CD4-positive, alpha-beta T cell treated with Interleukin-15 for 1 hour (primary cell): ENCODE measurements at regions not wholly inside any gene's neighbourhood (a gene's known extent, or its start where the extent isn't known, plus 50 kb on each side); places are given as distances from the start of the nearest gene placed in this dataset.

Experiments used
- DNase-seq: peaks from one replicate; pipeline ENCODE4 v3.0.0-alpha.2; 2020

DNA sequence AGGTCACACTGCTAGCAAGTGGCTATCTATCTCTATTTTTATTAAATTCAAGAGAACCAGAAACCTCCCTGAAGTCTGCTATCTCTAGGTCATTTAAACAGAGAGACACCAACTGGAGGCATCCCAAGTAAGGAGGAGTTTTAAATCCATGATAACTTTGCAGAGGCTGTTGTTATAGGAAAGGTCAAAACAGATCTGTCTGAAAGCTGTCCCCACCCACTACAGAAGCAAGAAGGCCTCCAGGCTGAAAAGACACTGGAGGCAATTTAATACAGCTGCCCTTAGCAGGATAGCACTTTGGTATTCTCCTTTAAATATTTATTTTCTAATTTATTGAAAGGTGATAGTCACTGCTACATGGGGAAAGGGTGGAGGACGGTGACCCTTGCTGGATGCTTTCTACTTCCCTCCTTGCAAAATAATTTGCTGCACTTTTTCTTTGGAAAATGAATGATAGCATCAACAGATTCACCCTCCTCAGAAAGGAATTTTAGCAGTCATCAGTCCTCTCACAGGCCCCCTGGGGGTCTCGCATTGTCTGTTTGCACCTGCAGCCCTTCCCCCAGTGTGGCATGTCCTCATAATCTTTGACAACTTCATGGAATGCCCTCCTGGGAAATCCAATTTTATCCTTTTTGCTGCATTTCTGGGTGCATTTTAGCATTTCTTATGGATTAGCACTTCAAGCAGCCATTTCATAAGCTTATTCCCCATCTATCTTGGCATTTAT lies 429.5 kb upstream of the TNP1 start:
- no peak for DNase-seq

DNA sequence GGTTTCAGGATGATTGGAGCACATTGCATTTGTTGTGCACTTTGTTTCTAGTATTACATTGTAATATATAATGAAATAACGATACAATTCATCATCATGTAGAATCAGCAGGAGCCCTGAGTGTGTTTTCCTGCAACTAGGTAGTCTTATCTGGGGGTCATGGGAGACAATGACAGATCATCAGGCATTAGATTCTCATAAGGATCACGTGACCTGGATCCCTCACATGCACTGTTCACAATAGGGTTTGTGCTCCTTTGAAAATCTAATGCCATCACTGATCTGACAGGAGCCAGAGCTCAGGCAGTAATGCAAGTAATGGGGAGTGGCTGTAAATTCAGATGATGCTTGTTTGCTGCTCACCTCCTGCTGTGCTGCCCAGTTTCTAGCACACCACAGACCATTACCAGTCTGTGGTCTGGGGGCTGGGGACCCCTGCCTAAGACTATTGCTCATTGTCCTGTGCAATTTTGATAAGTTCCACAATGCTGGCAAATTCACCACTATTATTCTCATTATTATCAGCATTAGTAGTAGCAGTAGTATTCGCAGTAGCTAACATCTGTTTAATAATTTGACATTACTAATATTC lies 428.7 kb upstream of the TNP1 start:
- DNase-seq = no peak

DNA sequence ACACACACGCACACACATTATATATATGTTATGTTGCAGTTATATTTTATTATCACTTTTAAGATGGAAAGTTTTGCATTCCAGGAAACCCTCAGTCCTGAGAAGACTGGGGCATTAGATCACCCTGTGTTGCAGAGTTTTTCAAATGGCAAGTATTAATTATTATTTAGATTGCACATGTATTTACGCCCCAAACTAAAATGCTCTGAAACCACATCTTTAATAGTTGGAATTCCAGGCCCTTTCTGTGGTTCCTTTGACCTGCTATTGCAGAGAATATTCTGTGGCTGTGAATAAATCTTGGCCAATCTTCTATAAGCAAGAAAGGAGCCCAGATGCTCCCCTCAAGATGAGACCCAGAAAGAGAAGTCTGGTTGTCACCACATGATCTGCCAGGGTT lies 427.0 kb upstream of the TNP1 start:
- DNase-seq = no peak

DNA sequence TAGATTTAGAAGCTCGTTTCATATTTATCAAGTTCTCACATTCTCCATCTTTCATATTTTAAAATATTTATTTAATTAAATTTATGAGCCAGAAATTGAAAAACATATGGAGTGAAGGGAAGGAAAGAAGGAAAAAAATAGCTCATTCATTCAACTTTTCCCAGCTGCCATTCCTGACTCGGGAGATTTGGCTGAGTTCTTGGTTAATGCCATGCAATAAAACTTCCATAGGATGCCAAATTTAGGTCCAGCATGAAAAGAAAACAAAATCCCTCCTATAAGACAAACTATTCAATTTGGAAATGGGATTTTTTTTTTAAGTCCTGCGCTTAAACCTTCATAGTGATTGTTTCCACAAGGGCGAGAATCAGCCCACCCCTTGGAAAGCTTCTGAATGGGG lies 426.1 kb upstream of the TNP1 start:
- no peak for DNase-seq

DNA sequence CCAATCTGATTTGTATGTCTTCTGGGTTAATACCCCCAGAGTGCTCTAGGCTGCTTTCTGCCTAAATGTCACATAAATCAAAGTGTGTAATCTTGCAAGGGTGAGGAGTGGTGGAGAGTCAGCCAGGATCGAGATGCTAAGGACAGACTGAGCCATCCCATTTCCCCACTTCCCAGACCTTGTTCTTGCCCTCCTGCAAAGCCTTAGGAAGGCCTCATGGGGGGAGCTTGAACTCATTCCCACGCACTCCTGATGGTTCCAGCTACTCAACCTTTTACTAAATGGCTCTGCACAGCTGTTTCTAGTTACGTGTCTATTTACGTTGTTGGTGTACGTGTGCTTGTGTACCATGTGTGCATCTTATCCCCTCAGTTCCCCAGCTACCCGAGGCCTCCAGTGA lies 423.6 kb upstream of the TNP1 start:
- DNase-seq = no peak

DNA sequence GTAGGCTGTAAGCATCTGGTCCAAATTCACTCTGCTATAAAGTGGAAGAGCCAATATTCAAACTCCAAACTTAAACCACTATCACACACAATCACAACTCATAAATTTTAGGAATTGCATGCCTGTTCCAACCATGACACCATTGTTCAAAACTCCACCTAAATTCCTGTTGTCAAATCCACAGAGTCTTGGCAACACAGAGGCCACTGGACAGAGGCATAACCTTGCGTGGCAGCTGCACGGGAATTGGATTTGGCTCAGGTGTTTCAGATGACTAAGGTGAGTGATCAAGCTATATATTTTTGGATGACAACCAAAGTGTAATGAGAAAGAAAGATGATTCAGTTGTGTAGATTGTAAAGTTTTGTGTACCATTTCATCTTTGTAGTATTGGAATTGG lies 422.7 kb upstream of the TNP1 start:
- no peak for DNase-seq

DNA sequence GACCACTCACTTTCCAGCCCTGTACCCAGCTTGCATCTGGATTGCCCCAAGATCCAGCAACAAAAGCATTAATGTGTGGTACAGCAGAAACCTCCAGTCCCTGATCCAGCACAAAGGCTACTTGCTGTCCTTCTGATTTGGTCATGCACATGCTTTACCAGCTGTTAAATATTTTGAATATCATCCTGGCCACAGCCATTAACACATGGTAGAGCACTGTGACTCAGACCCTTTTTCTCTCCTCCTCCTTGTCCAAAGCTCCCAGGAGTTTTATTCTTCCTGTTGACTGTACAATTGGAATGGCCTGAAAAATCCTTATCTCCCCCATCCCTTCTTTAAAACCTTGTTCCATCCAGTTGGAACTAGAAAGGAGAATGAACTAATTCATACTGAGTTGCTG lies 419.7 kb upstream of the TNP1 start:
- DNase-seq = no peak

DNA sequence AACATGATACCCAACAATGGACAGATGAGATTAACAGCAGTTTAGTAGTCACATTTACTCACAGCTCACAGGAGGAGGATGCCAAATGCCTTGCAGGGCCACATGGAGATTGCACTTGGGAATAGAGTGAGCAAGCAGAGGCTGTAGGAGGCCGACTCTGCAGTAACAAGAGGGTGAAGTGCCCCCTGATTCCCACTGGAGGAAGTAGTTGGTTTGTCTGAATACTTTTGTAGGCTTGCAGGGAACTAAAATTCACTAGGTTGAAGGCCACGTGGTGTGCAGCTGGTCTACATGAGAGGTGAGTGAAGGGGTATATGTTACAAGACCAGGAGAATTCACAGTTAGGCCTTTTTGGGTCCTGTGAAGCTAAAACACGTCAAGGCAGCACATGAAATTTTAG lies 419.3 kb upstream of the TNP1 start:
- DNase-seq = no peak

DNA sequence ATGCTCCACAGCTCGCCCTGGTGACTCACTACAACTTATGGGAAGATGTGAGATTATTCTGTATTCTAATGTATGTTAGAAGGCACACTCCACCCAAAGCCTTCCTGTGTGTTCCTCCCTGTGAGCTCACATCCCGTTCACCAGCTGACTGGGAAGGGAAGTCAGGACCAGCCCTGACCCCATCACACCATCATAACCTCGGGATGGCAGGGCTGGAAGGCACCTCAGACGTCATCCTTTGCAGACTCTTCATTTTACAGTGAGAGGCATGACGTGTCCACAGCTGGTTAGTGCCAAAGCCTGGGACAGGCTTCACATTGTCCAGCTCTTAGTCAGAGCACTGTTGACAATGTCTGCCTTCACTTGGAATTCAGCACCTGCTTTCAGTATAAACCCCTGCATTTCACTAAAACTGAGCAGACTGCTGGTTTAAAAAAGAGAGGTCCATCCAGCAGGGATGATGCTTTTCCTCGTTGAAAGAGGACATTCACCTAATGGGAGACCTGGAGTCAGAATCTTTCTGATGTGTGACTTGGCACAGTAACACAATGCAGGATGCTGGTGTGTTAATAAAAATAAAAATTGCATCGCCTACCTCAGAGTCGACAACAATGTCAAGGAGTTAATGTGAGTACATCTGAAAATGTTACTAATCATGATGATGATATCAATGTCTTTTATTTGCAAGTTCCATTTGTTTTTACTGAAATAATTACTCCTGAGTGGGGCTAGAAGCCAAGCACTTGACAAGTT lies 418.0 kb upstream of the TNP1 start:
- DNase-seq = no peak

DNA sequence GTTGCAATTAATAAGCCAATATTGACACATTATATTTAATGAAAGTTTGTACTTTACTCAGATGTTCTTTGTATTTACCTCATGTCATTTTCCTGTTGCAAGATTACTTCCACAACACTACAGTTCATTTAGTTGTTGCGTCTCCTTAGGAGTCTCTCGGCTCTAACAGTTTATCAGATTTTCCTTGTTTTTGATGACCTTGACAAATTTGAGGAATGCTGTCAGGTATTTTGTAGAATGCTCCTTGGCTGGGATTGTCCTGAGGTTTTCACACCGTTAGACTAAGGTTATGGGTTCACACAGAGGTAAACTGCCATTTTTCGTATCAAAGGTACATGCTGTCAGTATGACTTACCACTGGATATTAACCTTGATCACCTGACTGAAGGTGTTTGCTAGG lies 416.6 kb upstream of the TNP1 start:
- DNase-seq = no peak

DNA sequence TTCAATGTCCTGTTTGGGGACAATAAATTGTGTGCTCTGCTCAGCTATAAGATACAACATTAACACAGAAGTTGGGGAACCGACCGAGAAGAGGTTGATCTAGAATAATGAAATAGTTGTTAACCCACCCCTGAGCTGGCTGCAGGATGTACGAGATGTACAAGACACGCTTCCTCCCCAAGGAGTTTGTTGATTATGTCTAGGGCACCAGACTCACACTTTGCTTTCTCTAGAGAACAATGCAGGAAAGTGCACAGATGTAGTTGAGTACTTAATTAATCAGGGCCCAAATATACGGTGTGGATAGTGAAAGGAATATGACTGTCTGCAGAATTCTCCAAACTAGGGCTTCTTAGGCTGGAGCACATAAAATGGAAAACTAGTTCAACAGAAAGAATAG lies 415.2 kb upstream of the TNP1 start:
- DNase-seq = no peak

DNA sequence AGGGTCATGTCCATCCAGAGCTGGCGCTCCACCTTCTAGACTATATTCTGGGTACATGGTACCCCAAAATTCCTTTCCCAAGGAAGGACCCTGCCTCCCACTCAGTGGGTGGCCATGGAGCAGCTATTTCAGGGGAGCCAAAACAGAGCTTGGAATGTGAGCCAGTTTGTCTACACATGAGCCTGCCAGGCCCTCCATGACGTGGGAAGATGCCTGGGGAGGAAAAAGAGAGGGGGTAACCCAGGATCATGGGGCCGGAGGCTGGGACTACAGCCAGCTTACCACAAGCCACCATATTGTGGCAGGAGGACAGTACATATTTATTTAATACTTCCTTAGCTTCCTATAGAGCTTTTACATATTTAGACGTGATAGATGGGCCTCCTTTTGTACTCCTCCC lies 414.7 kb upstream of the TNP1 start:
- no peak for DNase-seq

DNA sequence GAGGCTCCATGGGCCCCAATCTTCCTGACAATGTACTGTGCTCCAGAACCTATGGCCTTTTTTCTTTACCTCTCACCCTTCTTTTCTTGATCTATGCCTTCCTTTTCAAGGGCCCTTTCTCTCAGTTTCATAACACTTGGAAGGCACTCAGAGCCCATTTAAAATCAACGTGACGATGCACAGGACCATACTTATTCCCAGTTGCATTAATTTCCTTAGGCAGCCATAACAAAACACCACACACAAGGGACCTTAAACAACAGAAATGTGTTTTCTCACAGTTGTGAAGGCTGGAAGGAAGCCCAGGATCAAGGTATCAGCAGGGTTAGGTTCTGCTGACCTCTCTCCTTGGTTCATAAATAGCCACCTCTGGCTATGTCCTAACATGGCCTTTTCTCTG lies 414.0 kb upstream of the TNP1 start:
- no peak for DNase-seq

DNA sequence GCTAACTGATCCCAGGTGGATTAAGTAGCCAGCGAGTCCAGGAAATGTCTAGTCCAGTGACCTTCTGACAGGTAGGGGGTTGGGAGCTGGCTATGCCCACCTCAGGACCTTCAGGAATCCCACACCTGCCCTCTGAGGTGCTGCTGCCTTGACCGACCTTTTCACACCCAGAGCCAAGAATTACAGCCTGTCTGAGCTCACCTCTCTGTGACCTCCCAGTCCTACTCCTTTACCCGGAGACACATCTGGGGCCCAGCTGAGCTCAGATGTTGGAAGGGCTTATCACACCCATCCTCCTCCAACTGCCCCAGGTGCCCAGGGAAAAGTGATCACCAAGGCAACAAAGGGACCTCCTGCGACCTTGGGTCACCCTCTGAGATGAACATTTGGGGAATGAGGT lies 413.3 kb upstream of the TNP1 start:
- DNase-seq = no peak

DNA sequence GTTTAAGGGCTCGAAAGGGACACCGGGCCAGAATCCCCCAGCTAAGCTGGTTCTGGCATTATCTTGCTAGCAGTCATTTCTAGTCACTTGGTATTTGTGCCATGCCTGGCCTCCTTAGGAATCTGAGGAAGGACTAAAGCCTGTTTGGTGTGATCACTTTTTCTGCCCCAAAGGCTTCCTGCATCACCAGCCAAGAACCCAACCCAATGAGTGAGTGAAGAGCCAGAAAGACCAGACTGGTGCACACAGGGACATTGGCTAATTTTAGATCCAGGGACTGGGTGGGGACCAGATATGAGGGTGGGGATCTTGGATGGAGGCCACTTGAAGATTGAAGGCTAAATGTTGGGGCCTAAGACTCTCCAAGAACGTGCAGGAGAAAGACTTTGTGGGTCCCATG lies 411.9 kb upstream of the TNP1 start:
- DNase-seq = no peak

DNA sequence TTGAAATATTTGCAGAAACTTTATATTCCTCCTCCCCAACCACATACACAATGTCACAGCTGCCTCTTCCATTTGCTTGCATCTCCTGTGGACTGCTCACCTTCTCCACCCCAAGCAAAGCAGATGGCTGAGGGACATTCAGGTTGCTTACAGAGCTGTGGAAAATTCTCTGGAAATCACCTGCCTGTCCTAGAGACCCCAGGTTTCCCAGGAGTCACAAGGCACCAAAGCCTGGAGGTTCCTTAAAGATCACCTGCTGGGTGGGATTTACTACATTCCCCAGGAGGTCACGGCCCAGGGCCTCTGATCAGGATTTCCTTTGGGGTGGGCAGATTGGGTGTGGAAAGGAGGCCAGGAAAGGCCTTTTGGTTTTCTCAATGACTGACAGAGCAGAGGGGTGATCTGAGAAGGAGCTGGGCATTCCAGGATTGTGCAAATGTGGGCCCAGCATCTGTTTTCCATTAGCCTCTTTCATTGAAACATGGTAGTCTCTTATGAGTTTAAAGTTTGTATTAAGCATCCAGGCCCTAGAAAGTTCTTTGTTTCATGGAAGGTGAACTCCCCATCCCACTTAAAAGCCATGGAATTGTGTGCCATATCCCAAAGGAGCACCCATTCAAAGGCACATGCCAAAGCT lies 410.7 kb upstream of the TNP1 start:
- DNase-seq = no peak

DNA sequence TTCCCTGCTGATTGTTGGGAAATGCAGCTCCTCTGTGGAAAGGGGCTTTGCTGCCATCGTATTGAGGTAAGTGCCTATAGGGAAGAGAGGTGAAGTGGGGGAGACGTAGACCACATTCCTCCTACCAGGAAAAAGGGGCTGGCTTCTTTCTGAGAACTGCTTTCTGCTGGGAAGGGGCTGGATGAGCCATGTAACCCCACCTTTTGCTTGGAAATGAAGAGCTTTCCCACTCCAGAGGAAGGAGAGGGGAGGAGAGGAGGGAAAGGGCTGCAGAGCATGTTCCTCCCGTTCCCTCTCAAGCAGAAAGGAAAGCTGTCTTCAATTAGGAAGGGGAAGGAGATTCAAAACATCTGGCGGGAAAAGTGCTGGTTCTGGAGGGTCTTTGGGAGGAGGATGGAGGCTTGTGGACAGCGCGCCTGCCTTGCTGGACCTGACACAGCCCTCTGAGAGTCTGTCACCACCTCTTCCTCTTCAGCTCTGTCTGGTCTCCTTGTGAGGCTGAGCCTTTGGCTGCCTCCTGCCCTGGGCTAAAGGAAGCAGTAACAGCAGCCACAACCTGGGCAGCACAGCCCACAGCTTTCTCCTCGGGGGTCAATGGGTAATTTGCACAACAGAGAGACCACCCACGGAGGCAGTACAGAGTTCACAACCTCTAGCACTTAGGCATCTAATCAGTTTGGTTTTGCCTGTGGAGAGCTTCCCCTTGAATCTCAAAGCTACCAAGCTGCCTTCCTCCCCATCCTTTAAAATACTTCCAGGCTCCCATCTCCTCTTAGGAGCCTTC lies 410.0 kb upstream of the TNP1 start:
- no peak for DNase-seq

DNA sequence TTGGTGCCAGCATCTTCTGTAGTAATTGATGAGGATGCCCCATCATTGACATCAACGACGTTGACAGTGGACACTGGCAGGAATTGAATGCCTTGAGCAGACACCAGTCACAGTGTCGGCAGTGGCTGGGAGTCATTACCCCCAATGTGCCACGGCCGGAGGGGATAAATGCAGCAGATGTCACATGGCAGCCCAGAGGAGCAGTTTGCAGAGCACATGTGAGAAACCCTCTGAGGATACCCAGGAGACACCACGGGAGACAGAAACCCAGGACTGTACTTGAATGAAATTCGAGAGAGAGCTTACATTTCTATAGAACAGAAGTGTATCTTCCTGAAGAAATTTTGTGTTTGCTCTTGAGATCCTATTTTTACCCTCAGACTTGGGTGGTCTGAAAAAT lies 409.1 kb upstream of the TNP1 start:
- no peak for DNase-seq

DNA sequence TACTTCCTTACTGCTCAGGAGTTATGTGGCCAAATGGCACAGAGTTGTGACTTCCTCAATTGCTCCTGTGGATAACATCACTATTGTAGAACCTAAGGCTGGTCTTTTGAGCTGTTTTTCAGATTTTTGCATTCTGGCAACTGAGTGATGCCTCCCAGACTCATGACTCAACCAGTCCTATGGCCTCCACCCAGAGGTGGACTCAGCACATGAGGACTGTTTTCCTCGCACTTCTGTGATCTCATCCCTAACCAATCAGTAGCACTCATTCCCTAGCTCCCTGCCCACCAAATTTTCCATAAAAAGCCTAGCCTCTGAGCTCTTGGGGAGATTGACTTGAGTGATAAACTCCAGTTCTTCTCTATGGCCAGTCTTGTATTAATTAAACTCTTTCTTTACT lies 407.9 kb upstream of the TNP1 start:
- DNase-seq = no peak

DNA sequence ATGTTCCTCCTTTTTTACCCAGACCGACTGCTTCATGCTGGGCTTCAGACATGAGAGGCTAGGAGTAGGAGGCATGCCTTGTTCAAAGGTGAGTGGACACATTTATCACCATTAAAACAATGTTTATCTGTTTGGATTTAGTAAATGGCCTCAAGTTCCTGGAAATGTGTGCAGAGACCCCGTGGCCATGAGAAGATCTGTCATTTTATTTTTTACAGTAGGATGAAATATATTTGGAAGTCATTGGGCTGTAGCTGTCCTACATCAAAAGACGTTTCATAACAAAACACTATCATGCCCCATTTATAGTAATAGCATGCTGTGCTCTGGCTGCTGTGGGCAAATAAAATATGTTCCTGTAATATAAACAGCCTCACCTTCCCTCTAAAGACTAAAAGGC lies 403.9 kb upstream of the TNP1 start:
- DNase-seq = no peak

DNA sequence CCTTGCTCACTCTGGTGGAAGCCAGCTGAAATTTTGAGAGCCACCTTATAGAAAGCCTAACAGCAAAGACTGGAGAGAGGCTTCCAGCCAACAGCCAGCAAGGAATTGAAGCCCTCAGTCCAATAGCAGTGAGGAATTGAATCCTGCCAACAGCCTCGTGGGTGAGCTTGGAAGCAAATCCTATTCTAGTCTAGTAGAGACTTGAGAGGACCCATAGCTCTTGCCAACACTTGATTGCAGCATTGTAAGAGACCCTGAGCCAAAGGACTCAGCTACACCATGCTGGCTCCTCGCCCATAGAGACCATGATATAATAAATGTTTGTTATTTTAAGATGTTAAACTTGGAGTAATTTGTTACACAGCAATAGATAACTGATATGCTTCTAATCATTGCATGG lies 403.0 kb upstream of the TNP1 start:
- no peak for DNase-seq

DNA sequence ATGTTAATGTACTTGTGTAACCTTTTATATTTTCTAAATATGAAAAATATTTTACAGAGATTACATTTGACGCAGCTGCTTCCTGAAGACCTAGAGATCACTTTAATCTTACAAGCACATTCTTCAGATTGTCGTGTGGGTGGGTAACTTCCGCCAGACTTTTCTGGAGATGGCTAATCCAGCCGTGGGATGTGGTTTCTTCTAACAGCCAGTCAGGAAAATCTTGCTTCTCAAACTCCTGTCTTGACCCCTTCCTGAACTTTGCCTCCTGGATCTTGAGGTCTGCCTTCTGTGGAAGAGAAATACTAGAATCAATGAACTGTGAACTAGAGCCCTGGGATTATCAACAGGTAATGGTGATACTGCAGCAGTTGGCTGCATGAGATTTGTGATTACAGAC lies 401.6 kb upstream of the TNP1 start:
- no peak for DNase-seq

DNA sequence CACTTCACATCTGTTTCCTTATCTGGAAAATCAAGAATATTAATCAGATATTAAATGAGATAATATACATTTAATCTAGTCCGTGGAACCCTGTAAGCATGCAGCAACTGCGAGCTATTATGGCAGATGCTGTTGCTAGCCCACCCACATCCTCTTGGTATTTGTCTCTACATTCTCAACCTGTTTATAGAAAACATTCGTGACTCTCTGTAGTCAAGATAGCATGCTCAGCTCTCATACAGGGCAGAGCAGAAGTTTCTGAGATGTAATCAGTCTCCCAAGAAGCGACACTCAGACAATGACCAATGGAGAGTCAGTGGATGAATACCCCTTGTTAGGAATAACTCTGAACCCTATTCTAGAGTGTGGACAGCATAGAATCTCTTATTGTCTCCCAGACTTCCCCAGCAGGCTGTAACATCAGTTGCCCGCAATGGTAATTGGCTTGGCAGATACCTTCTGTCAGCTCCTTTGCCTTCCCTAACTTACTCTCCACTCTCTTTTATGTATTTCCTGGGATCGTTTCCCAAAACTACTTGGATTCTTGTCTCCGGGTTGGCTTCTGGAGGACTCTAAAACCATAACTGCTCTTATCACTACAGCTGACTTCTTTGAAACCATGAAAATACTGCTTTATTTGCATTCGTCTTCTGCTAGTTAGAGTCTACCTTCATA lies 400.7 kb upstream of the TNP1 start:
- no peak for DNase-seq
